ENCODE measurements at regions not wholly inside any gene's neighbourhood (a gene's known extent, or its start where the extent isn't known, plus 50 kb on each side); places are given as distances from the start of the nearest gene placed in this dataset.

DNA sequence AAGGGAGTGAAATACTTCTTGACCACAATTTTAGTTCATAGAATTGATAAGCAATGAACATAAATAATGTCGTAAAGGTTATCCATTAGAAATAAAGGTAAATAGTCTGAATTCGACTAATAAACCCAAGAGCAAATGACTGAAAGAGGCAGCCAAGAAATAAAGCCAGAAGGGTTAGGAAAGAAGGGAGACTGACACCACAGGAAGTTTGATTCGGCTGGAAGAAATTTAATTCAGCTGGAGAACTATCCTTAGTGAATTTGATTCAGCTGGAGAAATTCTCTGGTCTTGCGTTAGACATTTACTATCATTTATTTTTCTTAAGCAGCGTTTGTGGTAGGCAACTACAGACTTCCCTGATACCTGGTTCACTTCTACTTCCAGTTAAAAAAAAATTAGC, 429.6 kb downstream of the PID1 start:
- TF ChIP-seq, protein P1, sequence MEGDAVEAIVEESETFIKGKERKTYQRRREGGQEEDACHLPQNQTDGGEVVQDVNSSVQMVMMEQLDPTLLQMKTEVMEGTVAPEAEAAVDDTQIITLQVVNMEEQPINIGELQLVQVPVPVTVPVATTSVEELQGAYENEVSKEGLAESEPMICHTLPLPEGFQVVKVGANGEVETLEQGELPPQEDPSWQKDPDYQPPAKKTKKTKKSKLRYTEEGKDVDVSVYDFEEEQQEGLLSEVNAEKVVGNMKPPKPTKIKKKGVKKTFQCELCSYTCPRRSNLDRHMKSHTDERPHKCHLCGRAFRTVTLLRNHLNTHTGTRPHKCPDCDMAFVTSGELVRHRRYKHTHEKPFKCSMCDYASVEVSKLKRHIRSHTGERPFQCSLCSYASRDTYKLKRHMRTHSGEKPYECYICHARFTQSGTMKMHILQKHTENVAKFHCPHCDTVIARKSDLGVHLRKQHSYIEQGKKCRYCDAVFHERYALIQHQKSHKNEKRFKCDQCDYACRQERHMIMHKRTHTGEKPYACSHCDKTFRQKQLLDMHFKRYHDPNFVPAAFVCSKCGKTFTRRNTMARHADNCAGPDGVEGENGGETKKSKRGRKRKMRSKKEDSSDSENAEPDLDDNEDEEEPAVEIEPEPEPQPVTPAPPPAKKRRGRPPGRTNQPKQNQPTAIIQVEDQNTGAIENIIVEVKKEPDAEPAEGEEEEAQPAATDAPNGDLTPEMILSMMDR (conservative IDR thresholded peaks at IDR 0.05) = no peak
- TF ChIP-seq ZFX (IDR thresholded peaks at IDR 0.05) = no peak
- H3K27ac ChIP-seq = no peak overlapping the region

DNA sequence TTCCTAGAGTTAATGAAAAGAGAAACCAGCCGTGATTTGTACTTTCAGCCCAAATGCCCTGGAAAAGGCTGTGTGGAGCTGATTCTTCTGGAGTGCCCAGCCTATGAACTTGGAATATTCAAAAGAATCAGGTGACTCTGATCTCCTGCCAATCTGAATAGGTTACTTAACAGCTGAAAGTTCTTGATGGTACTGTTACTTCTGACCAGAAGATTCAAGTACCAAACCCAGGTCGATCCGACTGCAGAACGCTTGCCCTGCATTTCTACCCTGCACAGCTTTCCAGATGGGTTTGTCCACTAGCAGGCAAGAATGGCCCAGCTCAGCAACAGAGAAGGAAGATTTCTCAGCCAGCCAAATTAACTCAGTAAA, 430.4 kb downstream of the PID1 start:
- TF ChIP-seq ZFX (IDR thresholded peaks at IDR 0.05) = no peak
- TF ChIP-seq, protein P1 (conservative IDR thresholded peaks at IDR 0.05) = no peak
- no peak overlapping the region for H3K27ac ChIP-seq

DNA sequence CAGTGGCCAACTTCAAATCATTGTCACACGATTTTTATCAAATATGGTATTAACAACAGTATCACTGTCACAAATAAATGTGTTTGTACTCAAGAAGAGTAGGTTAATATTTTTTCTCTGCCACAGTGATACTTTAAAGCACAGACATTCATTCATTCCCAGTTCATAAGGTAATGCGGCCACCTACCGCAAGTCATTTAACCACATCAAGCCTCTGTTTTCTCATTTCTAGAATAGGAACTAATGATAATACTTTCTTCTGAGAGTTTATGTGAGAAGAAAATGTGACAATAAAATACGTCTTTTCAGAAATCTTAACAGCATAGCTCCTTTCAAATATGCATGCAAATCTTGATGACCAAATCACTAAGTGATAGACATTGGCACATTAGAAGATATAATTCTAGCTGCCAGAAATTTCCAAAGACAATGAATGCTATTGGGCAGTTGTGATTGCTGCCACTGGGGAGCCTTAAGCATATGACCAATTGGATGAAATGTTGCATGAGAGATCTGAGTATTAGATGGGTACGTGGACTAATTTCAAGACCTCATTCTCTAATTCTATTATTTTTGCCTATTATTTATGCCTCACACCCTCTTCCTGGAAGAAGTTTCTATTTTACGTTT, 430.9 kb downstream of the PID1 start:
- TF ChIP-seq, protein P1 (conservative IDR thresholded peaks at IDR 0.05) = no peak
- no peak for TF ChIP-seq ZFX (IDR thresholded peaks at IDR 0.05)
- no peak overlapping the region for H3K27ac ChIP-seq

DNA sequence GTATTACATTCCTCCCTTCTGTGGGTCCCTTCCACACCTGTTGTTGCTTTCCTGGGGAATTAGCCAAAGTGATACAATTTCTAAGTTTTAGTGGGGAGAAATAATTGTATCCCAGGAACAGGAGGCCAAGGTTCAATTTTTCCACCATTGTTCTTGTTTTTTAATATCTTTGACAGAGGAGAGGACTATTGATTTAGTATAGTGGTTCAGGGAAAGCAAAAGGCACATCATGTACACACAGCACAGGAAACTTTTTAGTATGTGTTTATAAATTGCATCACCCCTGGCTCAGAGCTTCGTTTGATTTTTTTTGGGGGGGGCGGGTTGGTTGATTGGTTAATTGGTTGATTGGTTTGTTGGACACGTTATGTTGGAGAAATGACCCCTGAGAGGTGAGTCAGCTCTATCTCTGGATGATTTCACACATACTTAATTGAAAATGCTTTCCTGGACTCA, 431.6 kb downstream of the PID1 start:
- no peak for TF ChIP-seq ZFX (IDR thresholded peaks at IDR 0.05)
- TF ChIP-seq, protein P1 (conservative IDR thresholded peaks at IDR 0.05) = no peak
- no peak overlapping the region for H3K27ac ChIP-seq

DNA sequence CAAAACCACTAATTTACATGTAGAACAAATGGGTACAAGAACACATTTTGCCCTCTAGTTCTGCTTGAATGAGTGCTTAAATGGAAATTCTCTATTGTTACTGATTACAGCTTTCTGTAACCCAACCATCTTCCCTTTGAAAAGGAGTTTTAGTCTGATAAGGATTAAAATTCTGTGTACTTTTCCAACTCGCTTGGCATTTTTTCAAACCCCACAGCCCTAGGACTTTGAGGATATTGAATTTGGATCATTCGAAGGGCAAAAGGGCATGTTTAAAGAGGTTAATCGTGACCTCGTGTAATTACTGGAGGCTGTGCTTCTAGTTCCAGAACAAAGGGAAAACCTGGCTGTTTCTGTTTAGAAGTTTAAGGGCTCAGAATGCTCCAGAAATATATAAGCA, 432.3 kb downstream of the PID1 start:
- TF ChIP-seq, protein P1 (conservative IDR thresholded peaks at IDR 0.05) = no peak
- TF ChIP-seq ZFX (IDR thresholded peaks at IDR 0.05) = no peak
- H3K27ac ChIP-seq = no peak overlapping the region

DNA sequence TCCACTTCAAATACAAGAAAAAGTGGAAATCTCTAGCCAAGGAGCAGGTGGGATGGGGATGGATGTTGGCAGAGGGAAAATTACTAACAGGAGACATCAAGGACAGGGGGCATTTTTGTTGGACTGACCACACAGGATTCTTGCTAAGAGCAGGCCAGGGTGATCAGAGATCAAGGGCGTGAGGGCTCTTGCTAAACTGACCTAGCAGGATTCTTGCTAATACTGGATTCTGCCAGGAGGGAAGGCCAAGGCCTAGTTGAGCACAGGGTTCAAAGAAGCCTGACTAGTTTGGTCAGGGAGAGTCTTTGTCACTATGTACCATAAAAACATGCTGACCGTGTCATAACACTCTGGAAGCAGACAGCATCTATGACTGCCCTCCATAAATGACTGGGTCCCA, 442.7 kb downstream of the PID1 start:
- no peak overlapping the region for H3K27ac ChIP-seq
- no peak for TF ChIP-seq ZFX (IDR thresholded peaks at IDR 0.05)
- TF ChIP-seq, protein P1 (conservative IDR thresholded peaks at IDR 0.05) = no peak

DNA sequence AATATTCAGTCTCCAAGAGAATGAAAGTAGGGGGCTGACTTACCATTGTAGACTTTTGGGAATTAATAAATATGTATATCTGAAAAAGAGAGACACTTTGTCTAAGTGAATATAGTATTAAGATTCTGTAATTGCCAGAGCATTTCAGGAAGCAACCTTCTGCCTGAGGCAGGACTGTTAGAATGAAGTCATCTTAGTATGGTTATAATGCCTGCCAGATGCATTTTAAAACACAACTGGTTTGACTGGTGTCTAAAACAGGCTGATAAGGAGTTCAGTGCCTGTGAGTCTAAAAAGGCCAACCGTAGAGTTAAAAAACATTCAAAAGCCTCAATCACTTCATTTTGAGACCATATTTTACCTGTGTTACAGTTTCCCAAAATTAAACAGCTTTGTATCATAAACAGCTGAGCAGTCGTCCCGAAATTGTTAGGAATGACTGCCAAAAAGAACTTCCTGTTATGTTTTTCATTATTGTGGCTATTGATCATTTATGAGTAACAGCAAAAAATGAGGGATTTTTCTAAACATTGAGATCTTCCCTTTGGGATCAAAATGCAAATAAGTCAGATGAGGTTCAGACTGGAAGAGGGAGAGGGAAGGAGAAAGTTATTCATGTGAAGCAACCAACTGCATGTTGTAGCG, 443.9 kb downstream of the PID1 start:
- H3K27ac ChIP-seq = no peak overlapping the region
- TF ChIP-seq ZFX (IDR thresholded peaks at IDR 0.05) = no peak
- TF ChIP-seq, protein P1 (conservative IDR thresholded peaks at IDR 0.05) = no peak

All from C4-2B (cell line).